Stimulated activated CD8-positive, alpha-beta memory T cell treated with anti-CD3 and anti-CD28 coated beads, Interleukin-7, amount 100 ng/mL, for 48 hours (primary cell): ENCODE measurements at regions not wholly inside any gene's neighbourhood (a gene's known extent, or its start where the extent isn't known, plus 50 kb on each side); places are given as distances from the start of the nearest gene placed in this dataset.

Experiments used
- DNase-seq, 2 donors: peaks; one replicate each; pipeline ENCODE4 v3.0.0-alpha.2; 2020; ENCODE audit warnings: low read depth in 1 of 2; ENCODE audit errors: extremely low read depth in 1 of 2

GRCh38 chr9:25964239-25964638, 286.0 kb upstream of the TUSC1 start:
- no peak for DNase-seq

GRCh38 chr9:25960178-25960577, 281.9 kb upstream of the TUSC1 start:
- DNase-seq: no peak

- no peak for DNase-seq
These were observed 276.0 kb upstream of the TUSC1 start for GRCh38 chr9:25954209-25954608.

- DNase-seq: no peak
These were observed 269.9 kb upstream of the TUSC1 start for GRCh38 chr9:25948182-25948581.

DNA sequence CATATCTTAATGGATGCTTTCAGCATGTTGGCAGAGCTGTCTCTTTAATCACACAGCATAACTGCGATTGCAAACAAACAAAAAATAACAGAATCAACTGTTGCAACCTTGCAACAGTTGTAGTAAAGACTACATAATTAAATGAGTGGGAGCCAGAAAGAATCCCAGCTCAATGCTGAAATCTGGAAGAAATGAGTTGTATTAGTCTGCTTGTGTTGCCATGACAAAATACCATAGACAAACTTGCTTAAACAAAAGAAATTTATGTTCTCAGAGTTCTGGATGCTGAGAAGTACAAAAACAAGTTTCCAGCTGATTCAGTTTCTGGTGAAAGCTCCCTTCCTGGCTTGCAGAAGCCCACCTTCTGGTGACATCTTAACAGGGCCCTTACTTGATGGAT, 260.9 kb upstream of the TUSC1 start:
- DNase-seq: no peak

DNA sequence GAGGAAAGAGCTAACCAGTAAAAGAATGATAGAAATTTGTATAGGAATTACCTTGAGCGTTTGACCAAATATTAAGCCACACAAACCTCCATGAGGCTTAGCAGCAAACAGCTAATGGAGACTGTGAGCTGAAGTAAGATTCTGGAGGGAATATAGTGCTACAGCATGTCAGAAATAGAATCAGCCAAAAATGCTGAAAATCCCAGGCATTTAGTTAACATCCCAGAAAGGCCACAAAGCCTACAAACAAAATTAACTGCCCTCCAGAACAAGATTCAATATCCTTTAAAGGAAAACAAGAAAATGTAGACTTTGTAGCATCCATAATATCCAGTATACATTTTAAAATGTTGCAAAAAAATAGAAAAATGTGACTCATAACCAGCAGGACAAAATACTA, 257.8 kb upstream of the TUSC1 start:
- DNase-seq: no peak

GRCh38 chr9:25935188-25935587, 256.9 kb upstream of the TUSC1 start:
- no peak for DNase-seq

DNA sequence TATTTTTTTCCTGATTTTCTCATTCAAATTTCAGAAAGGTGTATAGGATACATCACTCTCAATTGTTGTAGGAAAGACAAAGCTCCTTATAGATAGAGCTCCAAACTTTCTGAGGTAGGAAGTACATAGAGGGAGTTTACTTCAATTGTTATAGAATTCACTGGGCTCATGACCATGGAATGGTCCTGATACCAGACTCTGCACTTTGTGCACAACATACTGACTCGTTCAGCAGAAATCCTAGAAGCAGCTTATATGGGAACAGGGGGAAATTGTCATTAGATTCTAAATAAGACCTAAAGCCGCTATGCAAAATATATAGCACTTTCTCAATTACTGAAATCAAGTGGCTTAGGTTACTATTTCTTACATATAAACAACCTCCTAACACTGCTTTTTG, 240.5 kb upstream of the TUSC1 start:
- DNase-seq: no peak

DNA sequence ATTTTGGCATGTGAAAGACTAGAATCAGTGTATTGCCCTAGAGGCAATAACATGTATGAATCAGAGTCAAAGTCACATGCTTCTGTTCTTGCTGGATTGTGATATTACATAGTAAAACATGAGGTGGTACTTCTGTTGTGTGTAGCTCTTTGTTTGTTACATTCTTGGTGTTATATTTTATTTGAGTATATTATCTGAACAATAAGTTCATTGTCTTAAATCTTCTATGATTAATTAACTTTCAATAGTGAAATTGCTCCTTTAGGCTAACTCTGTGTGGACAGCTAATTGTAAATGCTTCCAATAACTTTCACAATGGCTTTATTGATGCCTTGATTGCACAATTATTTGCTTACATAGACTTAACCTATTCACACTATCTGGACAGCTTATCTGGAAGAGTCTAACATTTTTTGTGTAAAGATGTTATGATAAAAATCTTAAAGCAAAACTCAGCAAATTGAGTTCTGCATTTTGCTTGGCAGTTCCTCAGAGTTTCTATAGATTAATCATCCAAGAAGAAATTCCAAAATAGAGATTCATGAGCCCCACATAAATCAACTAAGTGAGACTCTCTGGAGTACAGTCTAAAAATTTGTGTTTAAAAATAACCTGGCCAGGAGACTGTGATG, 239.6 kb upstream of the TUSC1 start:
- DNase-seq: no peak

DNA sequence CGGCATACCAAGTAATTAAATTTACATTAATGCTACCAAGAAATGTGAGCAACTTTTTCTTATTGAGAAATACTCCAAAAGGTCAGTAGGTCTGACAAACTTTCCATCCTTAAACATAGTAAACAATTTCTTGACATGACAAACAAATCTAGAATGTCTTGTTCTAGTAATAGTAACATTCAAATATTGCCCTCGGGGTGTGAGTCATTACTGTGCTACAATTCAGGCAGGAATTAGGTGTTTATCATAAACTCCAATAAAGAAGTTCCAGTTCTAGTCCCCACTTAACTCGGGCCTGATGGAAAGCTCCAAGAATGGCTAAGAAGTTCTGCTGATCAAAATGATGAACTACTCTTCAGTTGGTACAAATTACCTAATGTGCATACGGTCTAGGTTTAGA, 235.6 kb upstream of the TUSC1 start:
- DNase-seq: no peak

GRCh38 chr9:25904701-25905100, 226.5 kb upstream of the TUSC1 start:
- DNase-seq: no peak

- no peak for DNase-seq
These were observed 213.3 kb upstream of the TUSC1 start for GRCh38 chr9:25891527-25891926.

GRCh38 chr9:25889661-25890060, 211.4 kb upstream of the TUSC1 start:
- DNase-seq: no peak

DNA sequence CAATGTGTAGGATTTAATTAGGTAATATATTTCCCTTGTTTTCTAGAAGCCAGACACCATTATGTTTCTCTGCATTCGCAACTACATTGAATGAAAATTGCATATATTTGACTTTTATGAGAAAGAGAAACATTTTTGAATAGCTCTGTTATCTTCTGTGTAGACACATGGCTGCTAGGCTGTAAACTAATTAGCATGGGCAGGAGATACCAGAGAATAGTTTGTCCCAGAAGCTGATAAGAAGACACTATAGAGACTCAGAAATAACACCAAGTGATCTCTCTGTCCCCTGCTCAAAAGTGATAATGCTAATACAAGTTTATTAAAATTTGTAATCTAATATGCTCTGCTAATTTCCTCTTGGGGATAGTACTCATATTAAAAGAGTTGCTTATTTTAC, 198.0 kb upstream of the TUSC1 start:
- DNase-seq: no peak

GRCh38 chr9:25864509-25864908, 186.3 kb upstream of the TUSC1 start:
- no peak for DNase-seq

DNA sequence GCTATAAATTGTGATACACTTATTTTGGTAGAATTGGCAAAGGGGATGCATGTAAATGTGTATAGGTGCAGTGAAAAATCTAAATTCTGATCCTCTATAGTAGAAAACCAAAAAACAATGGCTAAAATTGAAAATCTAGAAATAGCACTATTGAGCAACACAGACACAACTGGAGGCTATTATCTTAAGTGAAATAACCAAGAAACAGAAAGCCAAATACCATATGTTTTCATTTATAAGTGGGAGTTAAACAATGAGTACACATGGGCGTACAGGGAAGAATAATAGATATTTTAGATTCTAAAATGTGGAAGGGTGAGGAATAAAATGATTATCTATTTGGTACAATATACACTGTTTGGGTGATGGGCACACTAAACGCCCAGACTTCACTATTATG, 183.2 kb upstream of the TUSC1 start:
- DNase-seq: no peak

- no peak for DNase-seq
These were observed 178.9 kb upstream of the TUSC1 start for GRCh38 chr9:25857147-25857546.

- DNase-seq: no peak
These were observed 172.6 kb upstream of the TUSC1 start for GRCh38 chr9:25850803-25851202.

GRCh38 chr9:25845867-25846266, 167.6 kb upstream of the TUSC1 start:
- no peak for DNase-seq

DNA sequence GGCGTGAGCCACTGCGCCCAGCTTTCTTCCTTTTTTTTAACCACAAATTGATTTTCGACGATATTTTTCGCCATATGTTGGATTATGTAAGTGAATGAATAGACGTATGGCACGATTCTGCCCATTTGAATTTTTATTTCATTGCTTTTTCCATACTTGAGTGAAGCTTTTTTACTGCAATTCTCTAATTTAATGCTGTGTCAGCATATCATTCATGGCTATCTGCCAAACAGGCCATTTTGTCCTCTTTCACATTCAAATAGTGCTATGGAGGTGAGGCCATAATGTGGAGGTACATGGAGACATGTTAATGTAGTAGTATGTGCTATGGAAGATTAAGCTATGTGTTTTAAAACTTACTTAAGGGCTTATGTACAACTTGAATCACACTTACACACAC, 152.1 kb upstream of the TUSC1 start:
- no peak for DNase-seq

DNA sequence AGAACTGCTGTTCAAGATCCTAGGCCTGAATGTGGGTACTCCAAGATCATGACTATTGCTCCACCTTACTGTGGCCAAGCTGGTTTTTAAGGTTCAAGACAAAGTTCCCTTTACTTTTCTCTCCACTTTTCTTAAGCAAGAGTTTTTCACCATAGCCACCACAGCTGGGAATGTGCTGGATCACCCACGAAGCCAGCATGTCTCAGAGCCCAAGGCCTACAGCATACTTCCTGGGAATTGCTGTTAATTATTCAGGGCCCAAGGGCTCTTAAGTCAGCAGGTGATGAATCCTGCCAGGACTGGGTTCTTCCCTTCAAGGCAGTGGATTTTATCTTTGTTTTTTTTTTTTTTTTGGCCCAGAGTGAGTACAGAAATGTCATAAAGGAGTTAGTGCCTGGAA, 149.4 kb upstream of the TUSC1 start:
- no peak for DNase-seq

DNA sequence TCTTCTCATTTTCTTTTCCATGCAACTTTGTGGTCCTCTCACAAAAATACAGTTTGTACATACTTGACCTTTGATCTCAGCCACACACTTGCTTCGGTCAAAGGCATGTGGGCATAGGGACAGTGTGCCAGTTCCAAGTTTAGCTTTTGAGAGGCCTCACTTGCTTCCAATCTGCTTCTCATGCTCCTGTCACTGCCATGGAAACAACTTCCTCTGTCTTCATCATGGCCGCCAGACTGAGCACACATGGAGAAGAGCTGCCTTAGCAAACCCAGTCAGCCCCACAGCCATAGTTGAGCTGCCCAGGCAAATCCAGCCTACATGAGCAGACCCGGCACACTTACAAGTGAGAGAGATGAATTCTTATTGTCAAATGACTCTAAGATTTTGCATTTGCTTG, 138.2 kb upstream of the TUSC1 start:
- no peak for DNase-seq

- DNase-seq: no peak
These were observed 135.8 kb upstream of the TUSC1 start for GRCh38 chr9:25814023-25814422.

- DNase-seq: no peak
These were observed 135.2 kb upstream of the TUSC1 start for GRCh38 chr9:25813478-25813877.
